ENCODE measurements at regions not wholly inside any gene's neighbourhood (a gene's known extent, or its start where the extent isn't known, plus 50 kb on each side); places are given as distances from the start of the nearest gene placed in this dataset.

DNA sequence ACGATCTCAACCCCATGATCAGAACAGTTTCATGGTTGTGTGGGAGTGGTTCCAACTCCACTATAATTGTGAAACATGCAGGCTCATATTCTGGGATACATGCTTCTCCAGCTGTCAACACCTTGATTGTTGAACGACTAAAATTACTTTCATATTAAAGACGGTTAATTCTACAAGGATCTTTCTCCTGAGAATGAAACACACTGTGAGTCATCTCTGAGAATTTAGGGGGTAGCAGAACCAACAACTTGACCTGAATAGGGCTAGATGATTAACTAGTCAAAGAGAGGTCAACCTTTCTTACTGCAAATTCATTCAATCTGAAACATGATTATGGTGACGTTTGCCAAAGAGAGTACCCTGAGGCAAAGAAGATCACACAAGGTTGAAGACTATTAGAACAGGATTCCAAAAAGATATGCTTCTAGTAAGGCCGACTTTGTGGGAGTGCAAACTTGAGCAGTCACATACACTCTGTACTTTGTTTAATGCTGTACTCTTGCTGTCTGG lies 175.2 kb upstream of the CITED2 start:
- no peak for ATAC-seq (ENCODE audit: low FRiP score)

GRCh38 chr6:139547804-139548203 lies 173.4 kb upstream of the CITED2 start:
- DNase-seq (ENCODE audit: low spot score) = no peak
- ATAC-seq (ENCODE audit: low FRiP score) = no peak
- no peak for TF ChIP-seq CTCF (IDR thresholded peaks at IDR 0.05)

More for the DNA sequence above, 175.2 kb upstream of the CITED2 start:
- no peak for DNase-seq (ENCODE audit: low spot score)
- no peak for TF ChIP-seq CTCF (IDR thresholded peaks at IDR 0.05)

DNA sequence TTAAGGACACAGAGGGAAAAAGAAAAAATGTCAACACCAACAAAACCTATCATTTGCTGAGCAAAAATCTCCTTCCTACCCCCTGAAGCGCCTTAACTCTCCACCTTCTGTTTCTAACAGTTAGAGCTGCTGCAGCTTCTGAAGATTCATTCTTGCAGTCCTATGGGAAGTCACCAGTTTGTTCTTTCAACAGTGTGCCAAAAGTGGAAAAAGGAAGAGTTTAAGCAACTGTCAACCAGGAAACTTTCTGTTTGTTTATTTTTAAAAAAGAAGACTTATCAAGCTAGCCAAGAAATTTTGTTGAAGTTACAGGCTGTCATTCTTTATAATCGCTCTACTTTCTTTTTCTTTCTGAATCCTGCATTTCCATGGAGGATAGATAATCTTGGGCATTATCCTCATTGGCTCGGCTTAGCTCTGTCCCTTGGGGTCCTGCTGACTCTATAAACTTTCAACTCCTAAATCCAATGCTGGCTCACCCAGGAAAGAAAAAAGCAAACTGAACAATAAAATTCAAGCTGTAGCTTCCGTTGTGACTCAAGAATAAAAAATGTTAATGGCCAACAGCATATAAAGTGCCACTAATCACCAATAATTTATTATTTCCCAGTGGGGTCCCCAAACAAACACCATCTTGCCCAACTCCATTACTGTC lies 172.8 kb upstream of the CITED2 start:
- no peak for ATAC-seq (ENCODE audit: low FRiP score)
- TF ChIP-seq CTCF (IDR thresholded peaks at IDR 0.05) = no peak
- DNase-seq (ENCODE audit: low spot score) = no peak

DNA sequence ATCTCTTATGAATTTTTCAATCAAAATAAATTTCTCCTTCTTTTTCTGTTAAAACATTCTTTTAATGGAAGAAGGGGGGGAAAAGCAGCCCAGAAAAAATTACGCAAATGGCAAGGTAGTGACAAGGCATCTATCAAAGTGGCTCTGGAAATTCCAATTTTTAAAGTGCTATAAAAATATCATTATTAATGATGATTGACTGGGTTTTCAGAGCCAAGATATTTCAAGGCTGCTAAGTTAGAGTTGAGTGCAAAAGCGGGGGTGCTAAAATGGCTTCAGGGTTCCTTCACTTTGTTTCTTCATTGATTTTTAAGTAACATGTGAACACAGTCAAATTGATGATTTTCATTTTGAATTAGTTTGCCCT lies 171.6 kb upstream of the CITED2 start:
- ATAC-seq (ENCODE audit: low FRiP score) (no peak), DNase-seq (ENCODE audit: low spot score) (no peak)
- no peak for TF ChIP-seq CTCF (IDR thresholded peaks at IDR 0.05)

DNA sequence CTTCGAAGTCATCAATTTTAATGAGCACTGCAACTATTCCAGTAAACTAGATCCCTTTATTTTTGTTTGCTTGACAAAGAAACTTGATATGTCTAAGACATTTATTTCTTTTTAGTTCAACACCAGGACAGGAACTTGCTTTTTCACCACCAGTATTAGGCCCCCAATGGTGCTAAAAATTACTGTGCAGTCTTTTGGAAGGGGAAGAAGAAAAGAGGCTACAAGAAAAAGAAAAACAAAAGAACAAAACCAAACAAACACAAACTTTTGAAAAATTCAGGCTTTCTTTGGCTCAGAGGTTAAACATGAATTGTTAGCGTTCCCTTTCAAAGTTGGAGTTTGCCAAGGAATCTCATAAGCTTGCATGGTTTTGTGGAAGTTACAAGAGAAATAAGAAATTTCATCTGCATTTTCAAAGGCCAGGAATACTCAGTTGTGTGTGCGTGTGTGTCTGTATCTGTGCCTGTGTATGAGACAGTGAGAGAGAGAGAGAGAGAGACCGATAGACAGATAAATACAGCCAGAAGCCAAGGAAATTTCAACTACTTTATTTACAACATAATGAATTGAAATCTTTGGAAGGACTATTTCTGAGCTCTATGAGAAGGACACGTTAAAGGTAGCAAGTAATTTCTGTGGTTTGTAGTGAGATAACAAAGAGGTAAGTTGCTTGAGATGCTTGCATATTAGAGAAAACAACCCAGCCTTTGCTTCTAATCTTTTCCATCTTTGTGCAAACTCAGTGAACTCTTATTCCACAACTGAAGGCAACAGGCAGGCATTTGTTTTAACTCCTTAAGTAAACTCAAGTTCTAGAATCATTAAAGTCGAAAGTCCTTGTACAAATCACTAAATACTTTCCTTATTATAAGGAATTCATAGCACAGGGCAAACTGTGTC lies 171.0 kb upstream of the CITED2 start:
- TF ChIP-seq CTCF (IDR thresholded peaks at IDR 0.05) = no peak
- DNase-seq (ENCODE audit: low spot score) = no peak
- no peak for ATAC-seq (ENCODE audit: low FRiP score)

- DNase-seq (ENCODE audit: low spot score) (no peak), ATAC-seq (ENCODE audit: low FRiP score) (no peak)
- no peak for TF ChIP-seq CTCF (IDR thresholded peaks at IDR 0.05)
Observed at GRCh38 chr6:139544701-139545057, 170.2 kb upstream of the CITED2 start.
